Pancreas (tissue), 10 donors: ENCODE measurements at regions not wholly inside any gene's neighbourhood (a gene's known extent, or its start where the extent isn't known, plus 50 kb on each side); places are given as distances from the start of the nearest gene placed in this dataset.

ENCODE experiments used
- ATAC-seq, 4 donors: fragments of 200-7000 bp; cut with Tn5 transposase; one replicate each; pipeline versions ENCODE4 v1.8.0 to v1.9.1; 2020; ENCODE audit warnings: mild to moderate bottlenecking in 4 of 4, moderate library complexity in 4 of 4
- DNase-seq, 6 donors: peaks; one replicate each; pipeline ENCODE4 v3.0.0-alpha.2; 2020
- FAIRE-seq: peaks from 2 replicates; lab custom pipeline; 2012; peaks lifted over from hg19 to GRCh38; lab: Jason Lieb, UNC
- H3K27ac ChIP-seq, 4 donors: fragments of 200-600 bp; sonication (generic); 1 replicate in 3 of 4; 2 replicates in 1 of 4; pipeline versions ENCODE4 v1.5.0 to v1.8.0; 2020
- H3K27me3 ChIP-seq, 4 donors: fragments of 200-600 bp; one replicate each; pipeline ENCODE4 v1.8.0; 2021
- H3K36me3 ChIP-seq, 3 donors: fragments of 200-600 bp; sonication (generic) in 1 of 3; one replicate each; pipeline versions ENCODE4 v1.5.0 to v1.8.0; 2020 to 2021
- H3K4me1 ChIP-seq, 3 donors: fragments of 200-600 bp; one replicate each; pipeline ENCODE4 v1.8.0; 2021
- H3K4me3 ChIP-seq, 4 donors: fragments of 200-600 bp; sonication (generic) in 2 of 4; one replicate each; pipeline versions ENCODE4 v1.5.0 to v1.8.0; 2020 to 2021
- H3K9me3 ChIP-seq, 4 donors: fragments of 200-600 bp; one replicate each; pipeline ENCODE4 v1.8.0; 2021
- CTCF ChIP-seq, 4 donors: fragments of 200-600 bp; sonication (generic) in 3 of 4; IDR thresholded peaks; one replicate each; pipeline versions ENCODE4 v1.5.0 to v1.8.0; 2021; ENCODE audit warnings: antibody characterized with exemption in 4 of 4
- WGBS, 2 donors: extraction: QIAGEN DNeasy Blood & Tissue Kit; methylation state at CpG; one replicate each; pipeline ENCODE4 v1.1.7; 2013; 5-methylcytosine and 5-hydroxymethylcytosine counted together
- intact Hi-C, 3 donors: fragments of 100-400 bp; cut with DNase I; formaldehyde crosslinking; loops; one replicate each; pipeline versions ENCODE4 v1.11.1 to v1.14.2; 2022
- donor health status: healthy with polysubstance abuse.
- donor health status: DM: no; HTN: no; CAD: no; lungs with moderate emphysema.
- donor health status: DM: no; HTN: no; CAD: no.
- donor health status: control.
- donor health status: control.
- donor health status: Bipolar disorder and iron deficiency.
- donor health status: DM: yes; HTN: yes; CAD: no.
- donor health status: DM: no; HTN: no; CAD: no.
- donor health status: DM: no; HTN: no; CAD: no.
- donor health status: DM: yes; HTN: yes; CAD: no.

GRCh38 chr4:144562019-144562705 is 83.8 kb upstream of the HHIP start:
- WGBS, 2 donors: 29 to 31% methylated on average over 10 of the region's 10 CpGs
- Histone ChIP-seq H3K4me3 (no peak overlapping the region), H3K27ac (no peak overlapping the region), H3K36me3 (no peaks in the 10 kb centered on the region), H3K4me1 (peaks cover 0 to 4% (median 0%) of the 10 kb centered on the region in 3 donors), H3K9me3 (no peaks in the 10 kb centered on the region), H3K27me3 (no peaks in the 10 kb centered on the region)
- intact Hi-C loops: no loop called here
- FAIRE-seq (no peak), ATAC-seq (peak in 3 of 4 donors; percentile 19 to 65 (median 23)), DNase-seq (peak in 1 of 6 donors; percentile 9)
- no peak for TF ChIP-seq CTCF (IDR thresholded peaks at IDR 0.05)

- ATAC-seq: peak in 2 of 4 donors; percentile 21 to 44
Observed at GRCh38 chr4:144564358-144564757, 81.6 kb upstream of the HHIP start.

GRCh38 chr4:144565527-144566195 is 80.3 kb upstream of the HHIP start:
- peaks cover 0 to 4% (median 0%) of the 10 kb centered on the region in 3 donors for H3K4me1 ChIP-seq
- H3K27ac ChIP-seq: no peak overlapping the region
- no peaks in the 10 kb centered on the region for H3K36me3 ChIP-seq
- ATAC-seq: no peak
- no peaks in the 10 kb centered on the region for H3K9me3 ChIP-seq
- no peak overlapping the region for H3K4me3 ChIP-seq
- 82 to 90% methylated on average over 4 of the region's 4 CpGs for WGBS, 2 donors
- no peaks in the 10 kb centered on the region for H3K27me3 ChIP-seq
- no peak for DNase-seq
- intact Hi-C loops: no loop called here
- FAIRE-seq: no peak
- no peak for TF ChIP-seq CTCF (IDR thresholded peaks at IDR 0.05)

More at GRCh38 chr4:144564358-144564757, 81.6 kb upstream of the HHIP start:
- FAIRE-seq: no peak
- H3K27ac ChIP-seq: no peak overlapping the region
- WGBS, 2 donors: 25 to 35% methylated on average over 3 of the region's 3 CpGs
- no peaks in the 10 kb centered on the region for H3K27me3 ChIP-seq
- H3K4me1 ChIP-seq: peaks cover 0 to 4% (median 0%) of the 10 kb centered on the region in 3 donors
- intact Hi-C loops: no loop called here
- H3K9me3 ChIP-seq: no peaks in the 10 kb centered on the region
- no peaks in the 10 kb centered on the region for H3K36me3 ChIP-seq
- no peak for DNase-seq
- no peak overlapping the region for H3K4me3 ChIP-seq
- no peak for TF ChIP-seq CTCF (IDR thresholded peaks at IDR 0.05)

- peak in 1 of 6 donors; percentile 35 for DNase-seq
- ATAC-seq: no peak
- no peaks in the 10 kb centered on the region for H3K27me3 ChIP-seq
- H3K4me3 ChIP-seq: no peak overlapping the region
- FAIRE-seq: no peak
- H3K9me3 ChIP-seq: no peaks in the 10 kb centered on the region
- H3K4me1 ChIP-seq: no peaks in the 10 kb centered on the region
- no peaks in the 10 kb centered on the region for H3K36me3 ChIP-seq
- 66 to 68% methylated on average over 7 of the region's 7 CpGs for WGBS, 2 donors
- no peak overlapping the region for H3K27ac ChIP-seq
- TF ChIP-seq CTCF (IDR thresholded peaks at IDR 0.05): no peak
- intact Hi-C loops: no loop called here
Observed at GRCh38 chr4:144572660-144573059, 73.3 kb upstream of the HHIP start.

- H3K4me3 ChIP-seq: no peak overlapping the region
Observed at GRCh38 chr4:144574000-144574399, 72.0 kb upstream of the HHIP start.

More at GRCh38 chr4:144574000-144574399, 72.0 kb upstream of the HHIP start:
- ATAC-seq: no peak
- H3K9me3 ChIP-seq: no peaks in the 10 kb centered on the region
- intact Hi-C loops: no loop called here
- 13% methylated on average over 1 of the region's 1 CpG for WGBS, 2 donors
- FAIRE-seq: no peak
- no peak overlapping the region for H3K27ac ChIP-seq
- no peak for TF ChIP-seq CTCF (IDR thresholded peaks at IDR 0.05)
- H3K4me1 ChIP-seq: no peaks in the 10 kb centered on the region
- no peaks in the 10 kb centered on the region for H3K27me3 ChIP-seq
- no peak for DNase-seq
- no peaks in the 10 kb centered on the region for H3K36me3 ChIP-seq
